ENCODE measurements at regions not wholly inside any gene's neighbourhood (a gene's known extent, or its start where the extent isn't known, plus 50 kb on each side); places are given as distances from the start of the nearest gene placed in this dataset.

DNA sequence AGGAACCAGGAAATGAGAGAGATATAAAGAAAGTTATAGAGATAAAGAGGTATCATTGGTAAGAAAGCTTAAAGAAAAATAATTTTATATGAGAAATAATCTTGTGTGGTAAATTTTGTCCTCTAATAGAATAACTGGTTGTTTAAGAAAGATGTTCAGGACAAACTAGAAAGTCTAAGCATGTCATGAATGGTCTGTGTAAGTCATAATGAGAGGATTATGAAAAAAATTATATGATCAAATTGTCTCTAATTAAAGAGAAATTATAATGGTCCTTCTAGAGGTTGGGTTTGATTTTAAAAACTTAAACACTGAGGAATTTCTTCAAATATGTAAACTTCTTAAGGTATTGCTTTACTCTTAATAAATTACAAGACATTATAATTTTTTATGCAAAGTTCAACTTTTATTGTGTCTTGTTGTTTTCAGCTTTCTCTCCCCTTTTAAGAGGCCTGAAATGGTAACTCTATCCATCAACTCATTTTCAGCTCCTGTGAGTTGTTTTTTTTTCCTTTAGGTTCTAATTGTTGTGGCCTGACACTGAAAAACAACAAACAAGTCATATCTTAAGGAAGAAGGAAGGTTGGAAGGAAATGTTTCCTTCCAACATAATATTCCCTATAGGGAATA lies 88.2 kb upstream of the CNOT2 start:
- Mint-ChIP-seq H3K36me3 (ENCODE audit: low read depth) (no peaks in the 10 kb centered on the region), H3K4me1 (no peaks in the 10 kb centered on the region), H3K27ac (no peak overlapping the region), H3K4me3 (no peak overlapping the region), H3K9me3 (peaks cover 42% of the 10 kb centered on the region), H3K27me3 (peaks cover 13% of the 10 kb centered on the region)
- DNase-seq (no peak), ATAC-seq (no peak)

DNA sequence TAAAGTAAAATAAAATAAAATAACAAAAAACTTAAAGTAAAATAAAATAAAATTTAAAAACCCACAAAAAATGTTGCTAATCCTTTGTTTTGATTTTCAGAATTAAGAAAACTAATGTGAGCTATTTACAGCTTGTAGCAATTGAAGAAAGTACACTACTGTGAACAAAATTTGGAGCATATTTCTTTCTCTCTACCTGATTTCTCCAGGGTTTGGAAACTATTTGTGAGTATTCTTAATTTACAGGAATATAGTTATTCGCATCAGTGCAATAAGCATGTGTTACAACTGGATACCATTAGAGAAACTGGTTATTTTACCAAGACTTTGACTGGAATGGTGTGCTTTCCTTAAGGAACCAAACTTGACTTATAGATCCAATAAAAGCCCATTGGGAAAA lies 86.1 kb upstream of the CNOT2 start:
- Mint-ChIP-seq H3K36me3 (ENCODE audit: low read depth) (no peaks in the 10 kb centered on the region), H3K4me3 (no peak overlapping the region), H3K4me1 (no peaks in the 10 kb centered on the region), H3K9me3 (peaks cover 57% of the 10 kb centered on the region), H3K27ac (no peak overlapping the region), H3K27me3 (peaks cover 10% of the 10 kb centered on the region)
- no peak for DNase-seq
- no peak for ATAC-seq

GRCh38 chr12:70165450-70165849 lies 77.8 kb upstream of the CNOT2 start:
- peaks cover 13% of the 10 kb centered on the region for H3K9me3 Mint-ChIP-seq

GRCh38 chr12:70176290-70176689 lies 66.9 kb upstream of the CNOT2 start:
- ATAC-seq, result no peak
- Mint-ChIP-seq H3K4me3 (no peak overlapping the region), H3K27me3 (peaks cover 2% of the 10 kb centered on the region), H3K27ac (no peak overlapping the region), H3K9me3 (peaks cover 4% of the 10 kb centered on the region), H3K36me3 (ENCODE audit: low read depth) (no peaks in the 10 kb centered on the region), H3K4me1 (no peaks in the 10 kb centered on the region)
- no peak for DNase-seq

More at GRCh38 chr12:70165450-70165849, 77.8 kb upstream of the CNOT2 start:
- no peak overlapping the region for H3K27ac Mint-ChIP-seq
- H3K36me3 Mint-ChIP-seq (ENCODE audit: low read depth), result no peaks in the 10 kb centered on the region
- ATAC-seq, result no peak
- no peak for DNase-seq
- no peaks in the 10 kb centered on the region for H3K4me1 Mint-ChIP-seq
- H3K27me3 Mint-ChIP-seq, result no peaks in the 10 kb centered on the region
- H3K4me3 Mint-ChIP-seq, result no peak overlapping the region

DNA sequence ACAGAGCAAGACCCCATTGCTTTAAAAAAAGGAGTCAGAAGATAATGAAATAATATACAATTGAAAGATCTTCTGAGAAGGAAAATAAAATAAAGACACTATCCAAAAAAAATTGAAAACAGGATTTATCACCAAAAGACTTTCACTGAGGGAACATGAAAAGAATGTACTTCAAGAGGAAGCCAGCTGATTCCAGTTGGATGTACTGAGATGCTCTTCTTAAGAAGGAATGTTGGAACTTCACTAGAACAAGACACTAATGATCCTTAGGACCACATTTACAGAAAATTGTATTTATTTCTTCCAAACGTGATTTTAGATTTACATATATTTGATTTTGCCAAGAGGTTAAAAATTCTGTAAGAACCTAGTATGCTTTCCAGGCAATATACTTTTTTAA lies 65.6 kb upstream of the CNOT2 start:
- H3K27ac Mint-ChIP-seq, result no peak overlapping the region

GRCh38 chr12:70178038-70178437 lies 65.2 kb upstream of the CNOT2 start:
- H3K4me1 Mint-ChIP-seq, result no peaks in the 10 kb centered on the region
- ATAC-seq, result no peak
- H3K27ac Mint-ChIP-seq, result no peak overlapping the region
- H3K4me3 Mint-ChIP-seq, result no peak overlapping the region
- H3K36me3 Mint-ChIP-seq (ENCODE audit: low read depth), result no peaks in the 10 kb centered on the region
- H3K27me3 Mint-ChIP-seq, result peaks cover 6% of the 10 kb centered on the region
- peaks cover 4% of the 10 kb centered on the region for H3K9me3 Mint-ChIP-seq
- DNase-seq, result no peak

More for the DNA sequence above, 65.6 kb upstream of the CNOT2 start:
- Mint-ChIP-seq H3K4me3 (no peak overlapping the region), H3K9me3 (peaks cover 4% of the 10 kb centered on the region), H3K4me1 (no peaks in the 10 kb centered on the region), H3K36me3 (ENCODE audit: low read depth) (no peaks in the 10 kb centered on the region), H3K27me3 (peaks cover 2% of the 10 kb centered on the region)
- ATAC-seq (no peak), DNase-seq (no peak)

GRCh38 chr12:70180130-70180529 lies 63.1 kb upstream of the CNOT2 start:
- H3K9me3 Mint-ChIP-seq, result peaks cover 4% of the 10 kb centered on the region
- no peak overlapping the region for H3K27ac Mint-ChIP-seq
- peaks cover 6% of the 10 kb centered on the region for H3K27me3 Mint-ChIP-seq
- ATAC-seq (no peak), DNase-seq (no peak)
- H3K4me3 Mint-ChIP-seq, result no peak overlapping the region
- H3K4me1 Mint-ChIP-seq, result no peaks in the 10 kb centered on the region
- H3K36me3 Mint-ChIP-seq (ENCODE audit: low read depth), result no peaks in the 10 kb centered on the region

DNA sequence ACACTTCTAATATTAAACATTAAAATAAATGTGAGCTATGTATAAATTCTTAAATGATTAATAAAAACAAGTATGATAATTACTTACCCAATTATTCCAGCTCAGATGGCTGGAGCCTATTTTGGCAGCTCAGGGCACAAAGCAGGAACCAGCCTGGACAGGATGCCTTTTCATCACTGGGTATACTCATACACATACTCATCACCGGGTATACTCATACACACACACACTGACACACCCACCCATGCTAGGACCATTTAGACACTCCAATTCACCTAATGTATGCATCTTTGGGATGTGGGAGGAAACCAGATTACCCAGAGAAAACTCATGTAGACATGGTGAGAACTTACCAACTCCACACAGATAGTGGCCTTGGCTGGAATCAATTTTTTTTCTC lies 57.9 kb upstream of the CNOT2 start:
- Mint-ChIP-seq H3K4me3 (no peak overlapping the region), H3K36me3 (ENCODE audit: low read depth) (no peaks in the 10 kb centered on the region), H3K9me3 (peaks cover 4% of the 10 kb centered on the region), H3K4me1 (no peaks in the 10 kb centered on the region), H3K27ac (no peak overlapping the region), H3K27me3 (peaks cover 6% of the 10 kb centered on the region)
- DNase-seq (no peak), ATAC-seq (no peak)

- ATAC-seq, result no peak
- H3K4me1 Mint-ChIP-seq, result no peaks in the 10 kb centered on the region
- no peaks in the 10 kb centered on the region for H3K36me3 Mint-ChIP-seq (ENCODE audit: low read depth)
- DNase-seq, result no peak
- no peaks in the 10 kb centered on the region for H3K9me3 Mint-ChIP-seq
- peaks cover 4% of the 10 kb centered on the region for H3K27me3 Mint-ChIP-seq
- H3K4me3 Mint-ChIP-seq, result no peak overlapping the region
- H3K27ac Mint-ChIP-seq, result no peak overlapping the region
Observed at GRCh38 chr12:70186436-70186835, 56.8 kb upstream of the CNOT2 start.

DNA sequence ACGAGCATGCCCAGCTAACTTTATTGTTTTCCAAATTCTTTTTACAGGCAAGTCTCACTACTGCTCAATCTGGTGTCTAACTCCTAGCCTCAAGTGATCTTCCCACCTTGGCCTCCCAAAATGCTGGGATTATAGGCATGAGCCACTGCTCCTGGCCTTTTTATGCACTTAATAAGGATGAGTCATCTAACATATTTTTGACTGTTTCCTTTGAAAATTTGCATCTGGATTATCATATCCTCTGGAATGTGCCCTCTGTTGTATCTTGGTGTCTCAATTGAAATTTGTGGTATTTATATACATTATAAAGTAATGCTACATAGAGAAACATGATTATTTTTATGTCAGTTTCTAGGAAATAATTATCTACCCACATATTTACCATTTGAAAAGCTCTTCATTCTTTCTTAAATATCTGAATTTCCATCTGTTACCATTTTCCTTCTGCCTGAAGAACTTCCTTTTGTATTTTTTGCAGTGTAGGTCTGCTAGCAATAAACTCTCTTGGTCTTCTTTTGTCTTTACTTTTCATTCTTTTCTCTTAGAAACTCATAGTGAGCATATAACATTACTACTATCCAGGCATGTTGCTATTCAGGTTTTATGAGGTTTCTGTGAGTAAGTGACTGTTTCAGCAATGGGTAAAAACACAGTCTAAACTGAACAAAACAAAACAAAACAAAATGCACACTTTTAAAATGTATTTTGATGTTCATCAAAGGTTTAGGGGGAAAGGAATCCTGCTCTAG lies 52.8 kb upstream of the CNOT2 start:
- Mint-ChIP-seq H3K9me3 (no peaks in the 10 kb centered on the region), H3K4me1 (no peaks in the 10 kb centered on the region), H3K36me3 (ENCODE audit: low read depth) (no peaks in the 10 kb centered on the region), H3K27me3 (no peaks in the 10 kb centered on the region), H3K27ac (no peak overlapping the region), H3K4me3 (no peak overlapping the region)
- ATAC-seq (no peak), DNase-seq (no peak)

Data from activated naive CD8-positive, alpha-beta T cell treated with anti-CD3 and anti-CD28 coated beads, Interleukin-2, amount 50 U/mL, for 24 hours (primary cell).